ACHN (cell line): ENCODE measurements at regions not wholly inside any gene's neighbourhood (a gene's known extent, or its start where the extent isn't known, plus 50 kb on each side); places are given as distances from the start of the nearest gene placed in this dataset.

Experiments
- DNase-seq: peaks from one replicate; pipeline ENCODE4 v3.0.0-alpha.2; 2015
- in situ Hi-C: cut with HindIII; loops from 2 replicates; pipeline ENCODE4 v1.10.0; 2017; ENCODE audit warnings: low sequenced_read_pairs, low pct_ligation_motif_present, low pct_unique_long_range_greater_than_20kb

DNA sequence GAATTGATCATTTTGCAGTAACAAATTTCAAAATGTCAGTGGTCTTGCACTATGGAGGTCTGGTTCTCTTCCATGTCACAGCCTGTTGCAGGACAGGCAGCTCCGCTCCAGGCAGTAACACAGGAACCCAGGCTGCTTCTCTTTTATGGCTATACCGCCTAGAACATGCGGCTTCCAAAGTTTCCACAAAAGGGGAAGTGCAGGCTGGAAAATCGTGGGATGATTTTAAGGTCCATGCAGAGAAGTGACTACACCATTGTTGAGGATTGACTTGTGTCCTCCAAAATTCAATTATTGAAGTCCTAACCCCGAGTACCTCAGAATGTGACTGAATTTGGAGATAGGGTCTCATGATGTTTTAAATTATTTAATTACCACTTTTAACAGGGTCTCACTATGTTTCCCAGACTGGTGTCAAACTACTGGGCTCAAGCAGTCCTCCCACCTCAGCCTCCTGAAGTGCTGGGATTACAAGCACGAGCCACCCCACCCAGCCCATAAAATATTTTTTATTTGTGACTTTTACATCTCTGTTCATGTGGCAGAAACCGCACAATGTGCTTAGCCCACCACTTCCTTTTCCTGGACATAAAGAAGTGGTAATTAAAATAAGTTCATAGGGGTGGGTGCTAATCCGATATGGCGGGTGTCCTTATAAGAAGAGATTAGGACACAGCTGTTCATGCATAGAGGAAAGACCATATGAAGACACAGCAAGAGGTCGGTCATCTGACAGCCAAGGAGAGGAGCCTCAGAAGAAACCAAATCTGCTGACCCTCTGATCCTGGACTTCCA, 279.2 kb upstream of the RPL38 start:
- DNase-seq: no peak
- in situ Hi-C loops: no loop called here

DNA sequence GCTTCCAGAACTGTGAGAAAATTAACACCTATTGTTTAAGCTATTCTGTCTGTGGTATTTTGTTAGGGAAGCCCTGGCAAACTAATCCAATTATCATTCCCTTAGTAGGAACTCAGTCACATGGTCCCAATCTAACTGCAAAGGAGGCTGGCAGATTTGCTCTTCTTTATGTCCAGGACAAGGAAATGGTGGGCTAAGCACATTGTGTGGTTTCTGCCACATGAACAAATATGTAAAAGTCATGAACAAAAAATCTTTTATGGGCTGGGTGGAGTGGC, 278.6 kb upstream of the RPL38 start:
- no peak for DNase-seq
- in situ Hi-C loops: no loop called here

DNA sequence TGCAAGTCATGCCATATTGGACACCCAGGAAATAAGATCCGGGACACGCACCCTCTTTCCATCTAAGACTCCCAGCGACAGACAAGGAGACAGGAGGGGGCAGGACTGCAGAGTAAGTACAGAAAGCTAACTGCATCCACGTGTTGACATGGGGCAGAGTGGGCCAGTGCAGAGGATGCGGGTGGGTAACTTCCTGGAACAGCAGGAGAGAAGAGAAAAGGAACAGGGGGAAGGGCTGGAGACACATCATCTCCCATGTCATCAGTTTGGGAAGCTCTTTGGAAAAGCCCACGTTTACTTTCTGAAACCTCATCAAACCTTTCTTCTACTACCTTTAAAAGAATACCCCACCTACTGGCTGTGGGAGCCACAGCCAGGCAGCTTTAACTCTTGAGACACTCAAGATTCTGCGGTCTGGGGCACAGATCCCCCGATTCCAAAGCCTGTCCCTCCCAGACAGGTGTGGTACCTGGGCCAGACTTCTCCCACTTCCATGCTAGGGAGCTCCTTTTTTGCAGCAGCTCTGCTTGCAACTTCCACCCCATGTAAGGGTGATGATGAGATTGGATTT, 273.5 kb upstream of the RPL38 start:
- DNase-seq: no peak
- in situ Hi-C loops: no loop called here

DNA sequence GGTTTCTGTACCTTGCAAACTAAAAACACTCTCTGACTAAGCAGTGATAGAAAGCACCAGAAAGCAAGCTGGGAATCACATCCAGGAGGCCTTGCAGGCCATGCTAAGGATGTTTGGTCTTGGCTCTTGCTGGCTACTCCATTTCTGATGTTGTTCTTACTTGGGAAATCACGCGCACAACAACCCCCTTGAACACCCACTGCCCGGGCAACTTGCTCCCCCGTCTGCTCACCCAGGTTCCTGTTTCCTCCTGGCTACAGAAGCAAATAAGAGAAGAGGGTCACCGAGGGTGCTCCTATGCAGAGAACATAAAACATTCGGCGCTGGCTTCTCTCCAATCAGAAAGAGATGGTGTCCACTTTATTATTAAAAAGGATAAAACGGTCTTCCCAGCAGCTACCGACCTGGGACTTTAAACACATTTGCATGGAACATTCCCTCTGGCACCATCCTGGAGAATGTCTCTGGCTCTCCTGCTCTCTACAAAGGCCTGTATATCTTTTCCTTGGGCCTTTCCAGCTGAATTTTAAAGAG, 271.2 kb upstream of the RPL38 start:
- no peak for DNase-seq
- in situ Hi-C loops: no loop called here

DNA sequence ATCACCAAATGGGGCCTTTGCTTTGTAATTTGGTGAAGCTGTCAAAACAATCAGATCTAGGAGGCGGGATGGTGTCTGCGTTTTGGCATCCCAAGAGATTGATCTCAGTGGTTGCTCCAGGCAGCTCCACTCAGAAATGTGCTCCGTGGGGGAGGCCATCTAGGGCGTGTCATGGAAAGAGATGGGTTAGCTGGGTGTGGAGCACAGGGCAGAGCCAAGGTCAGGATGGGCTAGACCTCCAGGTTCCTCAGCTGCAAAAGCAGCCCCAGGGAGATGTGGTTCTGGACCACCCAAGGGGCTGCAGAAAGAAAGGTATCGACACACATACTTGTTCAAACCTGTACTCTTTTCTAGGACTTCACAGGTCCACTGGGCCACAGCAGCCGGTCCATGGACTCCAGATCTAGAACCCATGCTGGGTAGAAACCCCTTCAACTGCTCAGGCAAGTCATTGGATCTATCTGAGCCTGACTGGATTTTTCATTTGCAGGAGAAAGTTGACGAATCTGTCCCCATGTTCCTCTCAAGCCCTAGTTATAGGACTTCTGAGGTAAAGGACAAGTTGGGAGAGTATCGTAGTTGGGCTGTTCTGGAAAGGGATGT, 270.2 kb upstream of the RPL38 start:
- in situ Hi-C loops: no loop called here

DNA sequence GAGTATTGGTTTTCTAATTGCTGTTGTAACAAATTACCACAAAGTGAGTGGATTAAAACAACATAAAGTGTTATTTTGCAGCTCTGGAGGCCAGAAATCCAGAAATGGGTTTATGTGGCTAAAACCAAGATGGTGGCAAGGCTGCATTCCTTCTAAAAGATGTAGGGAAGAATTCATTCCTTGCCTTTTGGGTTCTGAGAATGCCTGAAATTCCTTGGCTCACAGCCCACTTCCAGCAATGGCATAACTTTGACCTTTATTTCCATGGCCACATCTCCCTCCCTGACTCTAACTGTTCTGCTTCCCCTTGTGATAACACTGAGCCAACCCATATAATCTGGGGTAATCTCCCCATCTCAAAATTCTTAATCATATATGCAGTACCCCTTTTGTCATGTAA, 269.6 kb upstream of the RPL38 start:
- DNase-seq: peak; percentile 24
- in situ Hi-C loops: no loop called here

More for the DNA sequence above, 270.2 kb upstream of the RPL38 start:
- no peak for DNase-seq

DNA sequence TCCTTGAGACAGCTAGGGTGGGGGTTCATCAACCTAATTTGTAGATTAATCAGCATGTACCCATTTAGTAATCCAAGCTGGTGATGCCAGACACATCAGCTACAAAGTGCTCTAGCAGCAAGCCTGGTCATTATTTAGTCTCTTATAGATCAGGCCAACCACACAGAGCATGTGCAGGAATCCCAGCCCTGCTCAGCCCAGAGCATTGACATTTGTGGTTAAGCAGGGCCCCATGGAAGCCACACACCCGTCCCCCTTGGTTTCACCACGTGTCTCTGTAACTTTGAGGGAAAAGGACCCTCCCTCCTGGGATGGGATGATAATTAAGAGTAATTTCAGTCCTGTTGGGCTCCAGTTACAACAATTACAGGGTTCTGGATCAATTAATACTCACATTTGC, 268.8 kb upstream of the RPL38 start:
- no peak for DNase-seq
- in situ Hi-C loops: no loop called here

DNA sequence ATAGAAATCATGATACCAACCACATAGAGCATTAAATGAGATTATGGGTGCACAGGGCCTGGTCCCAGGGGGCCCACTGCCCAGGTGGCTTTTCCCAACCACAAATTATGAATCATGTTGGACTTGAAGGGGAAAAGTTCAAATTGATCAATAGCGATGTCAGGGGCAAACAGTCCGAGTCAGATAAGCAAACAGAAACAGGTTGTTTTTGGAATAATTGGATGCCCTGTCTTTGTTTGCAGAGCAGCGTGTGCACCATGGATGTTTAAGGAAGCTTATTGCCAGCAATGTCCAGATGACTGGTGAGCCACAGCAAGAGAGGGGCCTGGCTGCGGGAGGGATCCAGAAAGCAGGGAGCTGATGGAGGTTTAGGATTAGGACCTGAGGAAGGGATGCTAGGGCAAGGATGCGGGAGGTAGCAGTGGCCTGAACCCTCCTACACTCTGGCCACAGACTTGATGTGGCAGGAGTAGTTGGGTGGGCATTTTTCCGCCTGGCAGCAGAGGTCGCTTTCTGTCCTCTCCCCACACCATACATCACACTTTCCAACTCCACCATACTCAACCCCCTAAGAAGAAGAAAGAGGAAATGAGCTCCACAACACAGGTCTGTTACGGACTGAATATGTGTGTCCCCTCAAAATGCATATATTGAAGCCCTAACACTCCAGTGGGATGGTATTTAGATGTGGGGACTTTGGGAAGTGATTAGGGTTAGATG, 266.4 kb upstream of the RPL38 start:
- in situ Hi-C loops: no loop called here
- DNase-seq: no peak

DNA sequence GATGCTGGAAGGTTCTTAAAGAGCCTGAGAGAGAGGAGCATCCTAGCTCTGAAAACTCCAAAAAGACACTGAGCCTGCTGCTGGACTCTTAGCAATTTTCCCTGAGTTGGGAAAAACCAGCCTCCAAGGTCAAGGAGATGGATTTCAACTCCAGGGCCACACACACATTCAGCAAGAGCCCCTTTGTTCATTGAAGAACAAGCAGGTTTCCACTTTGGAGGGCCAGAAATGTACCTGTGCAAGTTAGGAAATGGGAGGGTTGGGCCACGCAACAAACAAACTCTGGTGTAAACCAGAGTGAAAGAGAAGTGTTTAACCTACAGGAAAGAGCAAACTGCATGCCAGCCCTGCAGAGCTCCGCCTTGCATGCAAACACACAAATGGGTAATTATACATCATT, 264.8 kb upstream of the RPL38 start:
- in situ Hi-C loops: no loop called here
- no peak for DNase-seq

DNA sequence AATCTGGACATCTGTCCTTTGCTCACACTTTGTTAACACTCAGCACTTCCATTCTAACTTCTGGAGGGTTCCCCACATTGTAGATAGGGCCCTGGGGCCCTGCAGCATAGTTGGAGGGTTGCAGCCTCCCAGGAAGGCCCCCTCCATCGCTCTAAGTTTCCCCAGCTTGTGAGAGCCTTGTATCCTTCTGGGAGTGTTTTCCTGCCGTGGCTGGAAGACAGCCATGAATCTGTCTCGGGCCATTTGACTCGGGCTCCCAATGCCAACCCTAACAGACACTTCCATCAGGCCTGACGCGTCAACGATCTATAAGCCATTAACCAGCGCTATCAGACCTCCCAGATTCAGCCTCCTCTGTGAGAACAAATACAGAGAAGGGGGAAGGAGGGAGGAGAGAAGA, 263.7 kb upstream of the RPL38 start:
- in situ Hi-C loops: no loop called here
- no peak for DNase-seq

DNA sequence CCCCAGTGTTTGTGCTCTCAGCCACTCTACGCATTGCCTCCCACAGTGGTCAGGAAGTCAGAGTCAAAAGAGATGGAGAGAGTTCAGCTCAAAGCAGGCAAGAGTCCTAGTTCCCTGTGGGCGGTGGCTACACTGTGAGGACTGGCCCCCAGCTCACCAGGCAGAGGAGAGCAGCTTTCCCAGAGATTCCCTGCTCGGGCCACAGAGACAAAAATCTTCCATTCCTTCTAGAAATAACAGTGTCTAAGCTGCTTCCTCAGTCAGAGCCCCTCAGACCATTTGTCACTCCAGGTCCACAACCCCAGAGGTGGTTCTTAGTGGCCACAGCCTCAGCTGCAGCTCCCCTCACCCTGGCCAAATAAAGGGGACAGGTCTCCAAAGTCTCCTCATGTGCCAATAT, 263.0 kb upstream of the RPL38 start:
- in situ Hi-C loops: no loop called here

DNA sequence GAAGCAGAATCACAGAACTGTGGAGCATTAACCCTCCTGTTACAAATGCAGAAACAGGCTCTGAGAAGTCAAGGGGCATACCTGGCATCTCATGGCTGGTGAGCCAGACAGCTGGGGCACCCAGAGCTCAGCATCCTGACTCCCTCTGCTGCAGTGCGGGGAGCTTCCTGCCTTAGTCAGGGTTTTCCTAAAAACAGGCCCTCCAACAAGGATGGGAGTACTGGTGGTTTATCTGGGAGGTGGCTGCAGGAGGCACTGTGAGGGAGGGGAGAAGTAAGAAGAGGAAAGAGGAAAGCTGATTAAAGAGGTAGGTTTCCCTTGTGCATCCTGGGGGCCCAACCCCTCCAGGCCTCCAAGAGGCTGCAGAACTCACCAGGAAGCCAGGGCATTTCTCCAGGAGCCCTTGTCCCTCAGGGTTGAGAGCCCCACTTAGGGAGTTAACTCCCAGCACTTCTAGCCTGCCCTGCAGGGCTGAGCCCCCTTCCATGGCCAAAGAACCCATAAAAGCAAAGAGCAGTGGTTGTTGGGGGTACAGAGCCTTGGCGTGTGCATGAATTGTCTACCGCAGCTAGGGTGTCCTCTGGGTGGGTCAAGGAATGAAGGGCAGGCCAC, 261.5 kb upstream of the RPL38 start:
- DNase-seq: no peak
- in situ Hi-C loops: no loop called here

More for the DNA sequence above, 263.0 kb upstream of the RPL38 start:
- no peak for DNase-seq

DNA sequence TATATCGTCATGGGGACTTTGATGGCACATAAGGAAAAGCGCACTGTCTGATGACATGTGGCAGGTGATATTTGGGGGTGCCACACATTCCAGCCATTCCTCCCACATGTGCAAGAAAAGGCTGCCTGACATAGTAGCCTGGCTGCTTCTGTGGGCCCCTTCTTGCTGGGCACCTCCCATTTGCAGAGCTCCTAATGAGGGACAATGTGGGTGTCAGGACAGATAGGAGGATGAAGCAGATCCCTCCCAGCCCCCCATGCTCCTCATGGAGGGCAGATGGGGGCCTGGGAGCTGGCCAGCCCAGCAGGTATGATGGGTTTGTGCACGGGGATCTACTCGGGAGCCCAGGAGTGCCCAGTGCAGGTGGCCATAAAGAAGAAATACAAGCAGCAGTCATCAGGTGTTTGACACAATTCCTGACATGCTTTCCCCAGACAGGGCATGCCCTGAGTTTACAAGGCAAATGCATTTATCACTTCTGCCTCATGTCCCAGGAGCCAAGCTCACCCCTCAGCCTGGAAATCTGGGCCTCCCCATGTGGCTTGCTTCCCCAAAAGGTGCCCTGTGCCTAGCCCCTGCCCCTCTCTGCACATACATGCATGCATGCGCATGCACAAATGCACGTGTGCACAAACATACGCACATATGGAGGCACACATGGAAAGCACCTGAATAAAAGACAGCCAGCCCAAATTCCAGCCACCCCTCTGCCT, 260.6 kb upstream of the RPL38 start:
- DNase-seq: no peak
- in situ Hi-C loops: no loop called here

DNA sequence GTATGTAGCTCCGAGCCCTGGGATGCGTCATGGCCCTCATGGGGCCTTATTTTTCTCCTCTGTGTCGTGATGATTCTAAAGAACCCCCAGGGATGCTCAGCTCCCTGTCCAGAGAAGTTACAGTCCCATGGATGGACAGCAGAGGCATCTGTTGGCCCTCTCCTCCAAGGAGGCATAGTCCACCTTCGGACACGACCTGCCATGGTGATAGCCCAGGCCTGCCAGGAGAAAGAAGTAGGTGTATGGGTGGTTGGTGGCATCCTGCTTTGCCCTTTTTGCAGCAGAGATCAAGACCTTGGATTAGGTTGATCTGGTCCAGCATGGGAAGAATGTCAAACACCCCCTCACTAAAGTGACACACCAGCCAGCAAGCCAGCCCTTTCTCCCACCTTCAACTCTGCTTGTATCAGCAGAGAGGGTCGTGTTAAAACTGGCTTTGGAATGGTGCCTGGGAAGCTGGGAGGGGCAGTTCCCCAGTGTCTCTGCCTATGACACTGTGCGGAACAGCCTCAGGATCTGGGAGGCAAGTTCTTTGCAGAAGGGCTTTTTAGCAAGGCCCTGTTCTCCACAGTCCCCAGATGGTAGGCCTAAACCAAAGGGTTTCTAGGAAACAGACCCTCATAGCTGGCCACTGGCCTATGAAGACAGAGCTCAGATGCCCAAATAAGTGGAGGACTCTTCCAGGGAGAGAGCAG, 259.9 kb upstream of the RPL38 start:
- no peak for DNase-seq
- in situ Hi-C loops: no loop called here

DNA sequence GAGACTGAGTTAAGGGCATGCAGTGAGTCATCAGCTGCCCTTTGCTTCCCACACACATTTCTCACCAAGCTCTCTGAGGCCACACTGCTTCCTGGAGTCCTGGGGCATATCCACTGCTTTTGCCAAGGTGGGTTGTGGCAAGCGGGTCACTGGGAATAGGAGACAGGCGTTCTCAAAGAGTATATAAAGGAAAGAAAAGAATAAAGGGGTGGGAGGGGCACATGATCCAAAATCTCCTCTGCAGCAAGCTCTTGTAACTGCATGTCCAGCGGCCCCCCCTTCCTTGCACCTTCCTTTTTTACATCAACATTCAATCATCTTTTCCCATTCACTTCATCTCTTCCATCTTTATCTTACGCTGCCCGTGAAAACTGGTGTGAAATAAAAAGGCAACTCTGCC, 259.1 kb upstream of the RPL38 start:
- DNase-seq: no peak
- in situ Hi-C loops: no loop called here

DNA sequence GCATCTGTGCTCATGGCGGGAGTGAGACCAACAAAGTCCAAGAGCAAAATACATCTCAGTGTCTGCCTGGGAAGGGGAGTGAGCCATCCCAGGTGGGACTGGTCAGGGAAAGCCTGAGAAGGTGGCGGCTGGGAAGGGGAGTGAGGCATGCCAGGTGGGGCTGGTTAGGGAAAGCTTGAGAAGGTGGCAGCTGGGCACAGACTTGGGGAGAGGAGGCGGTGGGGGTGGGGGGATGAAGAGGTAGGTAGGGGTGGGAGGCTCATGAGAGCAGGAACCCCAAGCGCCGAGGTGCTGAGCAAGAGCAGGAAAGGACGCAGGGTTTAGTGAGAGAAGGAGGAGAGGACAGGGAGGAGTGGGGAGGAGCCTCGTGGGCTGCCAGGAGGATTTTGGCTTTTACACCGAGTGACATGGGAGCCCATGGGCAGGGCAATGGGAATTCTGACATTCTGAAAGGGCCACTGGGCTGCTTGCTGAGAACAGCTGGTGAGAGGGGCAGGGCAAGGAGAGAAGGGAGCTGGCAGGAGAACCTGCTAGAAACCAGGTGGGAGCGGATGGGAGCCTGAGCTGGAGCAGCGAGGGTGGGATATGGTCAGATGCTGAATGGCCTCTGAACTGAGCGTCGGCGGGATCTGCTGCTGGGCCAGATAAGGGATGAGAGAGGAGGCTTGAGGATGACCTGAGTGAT, 256.1 kb upstream of the RPL38 start:
- DNase-seq: no peak
- in situ Hi-C loops: no loop called here

DNA sequence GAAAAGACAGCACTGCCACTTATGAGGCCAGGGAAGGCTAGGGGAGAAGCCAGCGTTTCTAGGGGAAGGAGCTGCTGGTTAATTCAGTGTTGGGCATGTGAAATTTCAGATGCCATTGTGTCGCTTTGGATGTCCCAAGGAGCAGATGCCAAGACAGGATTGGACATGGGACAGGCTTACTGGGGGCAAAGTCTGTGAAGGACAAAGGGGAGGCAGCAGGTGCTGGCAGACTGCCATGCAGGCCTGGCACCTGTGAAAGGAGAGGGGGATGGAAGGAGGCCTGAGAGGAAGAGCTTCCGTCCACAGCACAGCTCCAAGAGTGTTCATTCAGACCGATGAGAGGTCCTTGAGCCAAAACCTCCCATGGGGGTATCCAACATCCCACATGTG, 255.5 kb upstream of the RPL38 start:
- DNase-seq: no peak
- in situ Hi-C loops: no loop called here
